Liver (tissue), 3 donors: ENCODE measurements at regions not wholly inside any gene's neighbourhood (a gene's known extent, or its start where the extent isn't known, plus 50 kb on each side); places are given as distances from the start of the nearest gene placed in this dataset.

Source experiments
- GABPA ChIP-seq, 2 donors: IDR thresholded peaks in 1 of 2; conservative IDR thresholded peaks in 1 of 2; 2 replicates each; pipeline ENCODE4 v1.6.1; 2016; ENCODE audit warnings: antibody characterized with exemption in 2 of 2, mild to moderate bottlenecking in 1 of 2, moderate library complexity in 1 of 2
- HNF4A ChIP-seq, 2 donors: conservative IDR thresholded peaks; 2 replicates each; pipeline ENCODE4 v1.6.1; 2016; ENCODE audit warnings: antibody characterized with exemption in 2 of 2, mild to moderate bottlenecking in 2 of 2
- MAX ChIP-seq: IDR thresholded peaks from 2 replicates; pipeline ENCODE4 v1.6.1; 2016; ENCODE audit warnings: antibody characterized with exemption
- REST ChIP-seq: IDR thresholded peaks from 2 replicates; pipeline ENCODE4 v1.6.1; 2016; ENCODE audit warnings: antibody characterized with exemption, mild to moderate bottlenecking
- TAF1 ChIP-seq: conservative IDR thresholded peaks from 2 replicates; pipeline ENCODE4 v1.6.1; 2016; ENCODE audit warnings: antibody characterized with exemption, mild to moderate bottlenecking
- TF ChIP-seq, protein P1 (sequence below): fragments of 150-350 bp; IDR thresholded peaks from 2 replicates; pipeline ENCODE4 v1.5.1; 2017; ENCODE audit warnings: improper control_type of control experiment, low read depth, low read length; ENCODE audit not compliant: missing input control
- donor health status: healthy.
- donor health status: healthy.

GRCh38 chr2:14237902-14238301 lies 394.6 kb upstream of the LRATD1 start:
- TF ChIP-seq TAF1 (no peak), REST (no peak), MAX (no peak), GABPA (IDR thresholded peaks at IDR 0.05 in 1 of 2, conservative IDR thresholded peaks at IDR 0.05 in 1 of 2) (no peak), HNF4A (conservative IDR thresholded peaks at IDR 0.05) (no peak)
- TF ChIP-seq, protein P1, sequence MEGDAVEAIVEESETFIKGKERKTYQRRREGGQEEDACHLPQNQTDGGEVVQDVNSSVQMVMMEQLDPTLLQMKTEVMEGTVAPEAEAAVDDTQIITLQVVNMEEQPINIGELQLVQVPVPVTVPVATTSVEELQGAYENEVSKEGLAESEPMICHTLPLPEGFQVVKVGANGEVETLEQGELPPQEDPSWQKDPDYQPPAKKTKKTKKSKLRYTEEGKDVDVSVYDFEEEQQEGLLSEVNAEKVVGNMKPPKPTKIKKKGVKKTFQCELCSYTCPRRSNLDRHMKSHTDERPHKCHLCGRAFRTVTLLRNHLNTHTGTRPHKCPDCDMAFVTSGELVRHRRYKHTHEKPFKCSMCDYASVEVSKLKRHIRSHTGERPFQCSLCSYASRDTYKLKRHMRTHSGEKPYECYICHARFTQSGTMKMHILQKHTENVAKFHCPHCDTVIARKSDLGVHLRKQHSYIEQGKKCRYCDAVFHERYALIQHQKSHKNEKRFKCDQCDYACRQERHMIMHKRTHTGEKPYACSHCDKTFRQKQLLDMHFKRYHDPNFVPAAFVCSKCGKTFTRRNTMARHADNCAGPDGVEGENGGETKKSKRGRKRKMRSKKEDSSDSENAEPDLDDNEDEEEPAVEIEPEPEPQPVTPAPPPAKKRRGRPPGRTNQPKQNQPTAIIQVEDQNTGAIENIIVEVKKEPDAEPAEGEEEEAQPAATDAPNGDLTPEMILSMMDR, result no peak
